Stimulated activated CD4-positive, alpha-beta T cell treated with anti-CD3 and anti-CD28 coated beads, Interleukin-4, amount 100 ng/mL, for 24 hours (primary cell): ENCODE measurements at regions not wholly inside any gene's neighbourhood (a gene's known extent, or its start where the extent isn't known, plus 50 kb on each side); places are given as distances from the start of the nearest gene placed in this dataset.
A peak's percentile ranks its signal among the peaks of the same experiment; 100 is the strongest.
"Not testable (repeated sequence)": the region's sequence is repeated elsewhere in the genome, so short reads cannot be mapped to it uniquely, and the experiment has no call there.

Experiments
- DNase-seq: peaks from one replicate; pipeline ENCODE4 v3.0.0-alpha.2; 2020

DNA sequence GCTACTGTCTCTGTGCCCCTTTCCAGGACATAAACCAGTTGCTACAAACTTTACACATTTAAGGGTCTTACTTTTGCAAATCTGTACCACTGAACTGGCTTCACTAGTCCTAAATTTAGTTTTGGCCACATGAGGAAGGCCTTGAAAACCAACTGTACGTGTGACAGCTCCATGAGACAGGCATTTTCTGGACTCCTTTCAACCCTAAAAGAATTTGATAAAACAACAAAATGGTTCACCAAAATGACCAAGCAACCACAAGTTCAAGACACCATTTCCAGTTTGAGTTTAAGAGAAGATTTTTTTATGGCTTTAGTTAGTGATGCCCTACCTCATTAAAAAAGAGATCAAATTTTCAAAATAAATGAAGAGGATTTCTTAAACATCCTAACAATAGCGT is 246.4 kb downstream of the ZNF674 start:
- no peak for DNase-seq

- DNase-seq, result no peak
Measured at GRCh38 chrX:46295963-46296362, 249.3 kb downstream of the ZNF674 start.

- no peak for DNase-seq
Measured at GRCh38 chrX:46294234-46294633, 251.0 kb downstream of the ZNF674 start.

DNA sequence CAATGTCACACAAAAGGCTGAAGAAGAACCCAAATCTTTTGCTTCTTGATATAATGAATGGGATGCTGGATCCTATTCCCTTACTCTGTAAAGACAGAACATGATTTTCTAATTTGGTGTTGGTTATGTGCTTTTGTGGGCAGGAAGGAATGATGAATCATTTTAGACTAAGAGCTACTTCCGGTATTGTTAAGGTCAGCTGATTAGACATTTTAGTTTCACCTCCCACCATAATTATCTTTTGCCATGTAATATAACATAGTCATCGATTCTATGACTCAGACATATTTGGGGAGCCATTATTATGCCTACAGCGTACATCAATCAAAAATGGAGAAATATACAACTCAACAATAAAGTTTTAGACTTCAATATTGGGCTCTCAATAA is 265.3 kb downstream of the ZNF674 start:
- no peak for DNase-seq

DNA sequence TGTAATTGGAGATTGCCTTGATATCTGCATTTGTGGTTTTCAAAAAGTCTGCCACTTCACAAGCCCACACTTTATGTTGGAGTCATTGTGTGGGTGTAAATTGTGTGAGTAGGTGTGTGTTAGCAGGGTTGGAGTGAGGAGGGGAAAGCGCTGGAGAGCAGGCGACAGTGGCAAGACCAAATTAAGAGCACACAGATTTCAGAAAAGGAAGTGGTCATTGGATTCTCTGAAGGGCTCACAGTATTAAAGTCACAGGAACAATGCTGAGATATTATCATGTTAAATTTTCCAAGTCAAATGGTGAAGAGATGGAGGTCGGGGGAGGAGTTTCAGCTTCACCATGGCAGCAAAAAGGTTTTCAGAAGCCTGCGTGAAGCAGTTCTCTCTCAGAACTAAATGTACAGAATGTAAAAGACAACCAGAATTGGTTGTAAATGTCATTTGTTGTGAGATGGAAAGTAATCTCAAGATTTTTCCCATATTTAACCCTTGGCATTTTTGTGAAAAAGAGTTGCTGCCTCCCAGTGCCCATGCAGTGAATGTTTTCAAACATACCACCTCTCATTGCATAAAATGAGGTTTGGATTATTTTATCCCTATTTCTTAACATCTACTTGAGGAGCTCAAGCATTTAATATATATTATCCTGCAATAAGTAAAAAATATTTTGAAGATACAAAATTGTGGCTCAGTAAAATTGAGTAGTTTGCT is 265.9 kb downstream of the ZNF674 start:
- DNase-seq, result peak; percentile 7

GRCh38 chrX:46278572-46278971 is 266.6 kb downstream of the ZNF674 start:
- DNase-seq, result no peak

DNA sequence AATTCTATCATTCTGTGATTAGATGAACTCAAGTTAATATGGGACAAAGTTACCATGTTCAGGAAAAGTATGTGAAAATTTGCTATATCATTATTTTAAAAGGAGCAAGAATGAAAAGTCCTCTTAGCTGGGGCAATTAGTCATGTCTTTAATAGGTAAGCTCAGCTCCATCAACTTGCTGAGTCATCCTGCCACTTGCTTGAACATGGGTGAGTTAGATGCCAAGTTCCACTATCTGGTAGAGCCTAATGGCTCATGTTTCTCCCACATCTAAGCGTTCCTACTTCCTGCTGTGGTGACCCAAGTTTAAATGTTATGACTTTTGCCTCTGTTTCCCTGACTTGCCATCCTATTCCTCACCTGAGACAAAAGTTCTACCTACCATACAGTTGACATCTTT is 276.8 kb downstream of the ZNF674 start:
- DNase-seq, result peak; percentile 25

- DNase-seq, result no peak
Measured at GRCh38 chrX:46263494-46263893, 281.7 kb downstream of the ZNF674 start.

DNA sequence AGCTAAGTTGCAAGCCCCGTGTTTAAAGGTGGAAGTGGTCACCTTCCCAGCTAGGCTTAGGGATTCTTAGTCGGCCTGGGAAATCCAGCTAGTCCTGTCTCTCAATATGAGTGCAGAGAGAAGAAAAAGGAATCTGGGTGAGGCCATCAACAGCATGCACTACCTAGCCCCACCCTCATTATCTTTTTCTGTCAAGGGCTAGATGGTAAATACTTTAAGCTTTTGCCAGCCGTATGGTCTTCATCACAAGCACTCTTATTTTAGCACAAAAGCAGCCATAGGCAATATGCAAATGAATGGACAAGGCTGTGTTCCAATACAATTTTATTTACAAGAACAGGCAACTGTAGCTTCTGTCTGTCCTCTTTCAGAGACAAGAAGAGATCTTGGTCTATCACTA is 282.9 kb downstream of the ZNF674 start:
- DNase-seq, result no peak

- DNase-seq, result no peak
Measured at GRCh38 chrX:46260499-46260898, 284.7 kb downstream of the ZNF674 start.

GRCh38 chrX:46258356-46258755 is 286.9 kb downstream of the ZNF674 start:
- DNase-seq, result no peak

GRCh38 chrX:46257451-46257879 is 287.8 kb downstream of the ZNF674 start:
- DNase-seq, result no peak

- no peak for DNase-seq
Measured at GRCh38 chrX:46256875-46257274, 288.3 kb downstream of the ZNF674 start.

DNA sequence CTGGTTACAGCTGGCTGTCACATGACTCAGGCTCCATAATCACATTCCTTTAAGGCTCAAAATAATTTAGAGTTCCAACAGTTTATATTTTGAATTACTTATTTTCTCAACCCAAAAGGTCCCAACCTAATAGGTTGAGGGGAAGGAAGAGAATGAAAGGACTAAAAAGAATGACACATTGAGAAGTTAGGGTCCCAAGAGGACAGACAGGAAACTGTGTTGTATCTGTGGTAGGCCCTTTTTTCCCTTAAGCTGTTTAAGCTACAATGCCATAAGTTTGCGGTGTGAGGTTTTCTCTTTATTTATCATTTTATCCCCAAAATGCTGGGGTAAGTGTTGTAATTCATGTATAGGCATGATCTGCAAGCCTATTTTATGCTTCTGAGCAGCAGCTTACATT is 290.2 kb downstream of the ZNF674 start:
- no peak for DNase-seq

DNA sequence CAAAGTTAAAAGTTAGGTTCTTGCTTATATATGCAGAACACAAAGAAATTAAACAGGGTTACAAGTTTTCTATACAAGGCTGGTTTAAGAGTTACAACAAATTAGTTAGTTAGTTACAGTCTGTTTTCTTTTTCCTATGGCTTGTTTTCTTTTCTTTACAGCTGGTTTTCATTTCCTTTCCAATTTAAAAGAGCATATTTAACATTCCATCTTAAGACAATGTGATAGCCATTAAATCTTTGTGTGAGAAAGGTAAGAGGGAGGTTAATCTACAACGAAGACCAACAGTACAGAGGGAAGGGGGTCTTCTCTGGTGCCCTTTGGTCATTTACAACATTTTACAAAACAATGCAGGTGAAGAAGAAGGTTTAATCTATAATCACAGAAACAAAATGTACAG is 290.6 kb downstream of the ZNF674 start:
- DNase-seq, result no peak

- no peak for DNase-seq
Measured at GRCh38 chrX:46251755-46252154, 293.5 kb downstream of the ZNF674 start.

DNA sequence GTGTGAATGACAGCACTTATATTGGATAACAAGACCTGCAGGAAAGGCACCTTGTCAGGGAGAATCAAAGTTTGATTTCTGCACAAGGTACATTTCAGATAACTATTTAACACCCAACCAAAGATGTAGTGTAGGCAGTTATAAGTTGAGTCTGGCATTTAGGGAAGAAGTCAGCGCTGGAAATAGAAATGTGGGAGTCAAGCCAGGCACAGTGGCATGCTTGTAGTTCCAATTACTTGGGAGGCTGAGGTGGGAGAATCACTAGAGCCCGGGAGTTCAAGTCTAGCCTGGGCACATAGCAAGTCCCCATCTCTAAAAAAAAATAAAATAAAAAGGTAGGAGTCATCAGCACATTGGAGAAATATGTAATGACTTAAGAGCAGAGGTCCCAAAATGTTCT is 295.1 kb downstream of the ZNF674 start:
- no peak for DNase-seq

DNA sequence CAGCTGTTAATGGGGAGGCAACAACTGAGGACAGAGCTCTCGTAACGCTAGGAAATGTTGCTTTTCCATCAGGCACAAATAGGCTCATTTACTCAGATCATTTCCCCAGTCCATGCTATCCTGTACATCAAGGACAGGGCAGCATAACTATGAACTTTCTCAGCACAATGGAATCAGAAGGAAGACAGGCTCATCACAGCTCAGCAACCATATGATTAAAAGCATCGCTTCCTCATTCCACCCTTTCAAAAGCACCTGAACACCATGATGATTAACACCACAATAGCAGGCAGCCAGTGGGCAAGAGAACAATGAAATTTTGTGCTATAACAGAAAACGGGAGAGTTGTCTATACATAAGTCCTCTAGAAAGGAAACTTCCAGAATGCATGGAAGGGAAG is 297.8 kb downstream of the ZNF674 start:
- no peak for DNase-seq

GRCh38 chrX:46244451-46244850 is 300.8 kb downstream of the ZNF674 start:
- DNase-seq, result no peak

- DNase-seq, result no peak
Measured at GRCh38 chrX:46236411-46236810, 308.8 kb downstream of the ZNF674 start.

DNA sequence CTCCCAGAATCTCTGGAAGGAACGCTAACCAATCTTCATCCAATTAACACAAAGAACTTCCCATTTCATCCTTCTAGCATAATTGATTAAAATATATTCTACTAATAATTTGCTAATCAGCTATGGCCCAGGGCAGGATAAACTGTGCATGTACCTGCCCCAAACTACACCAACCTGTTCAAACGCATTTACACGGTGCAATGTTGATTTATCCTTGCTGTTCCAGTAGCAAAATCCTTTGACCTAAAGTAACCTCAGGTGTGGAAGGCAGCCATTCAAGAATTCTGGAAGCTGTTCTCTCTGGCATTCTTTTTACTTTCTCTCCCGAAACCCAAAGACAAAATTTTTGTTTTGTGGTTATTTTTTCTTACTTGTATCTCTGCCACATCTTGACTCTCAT is 309.4 kb downstream of the ZNF674 start:
- DNase-seq, result no peak

DNA sequence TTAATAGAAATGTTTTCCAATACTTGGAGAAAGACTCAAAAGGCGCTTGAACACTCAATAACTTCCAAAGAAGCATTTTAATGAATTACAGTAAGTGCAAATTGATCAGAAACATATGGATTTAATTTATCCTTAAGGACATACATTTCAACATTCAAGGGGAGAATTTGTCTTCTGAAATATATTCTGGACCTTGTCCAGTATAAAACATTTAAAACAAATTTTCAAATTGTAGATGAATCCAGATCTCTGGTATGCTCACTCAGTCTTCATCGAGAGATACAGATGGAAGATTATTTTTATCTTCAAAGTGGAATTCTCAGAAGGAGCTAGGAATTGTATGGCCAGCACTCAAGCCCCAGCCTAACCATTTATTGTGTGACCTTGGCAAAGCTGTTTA is 310.4 kb downstream of the ZNF674 start:
- no peak for DNase-seq

DNA sequence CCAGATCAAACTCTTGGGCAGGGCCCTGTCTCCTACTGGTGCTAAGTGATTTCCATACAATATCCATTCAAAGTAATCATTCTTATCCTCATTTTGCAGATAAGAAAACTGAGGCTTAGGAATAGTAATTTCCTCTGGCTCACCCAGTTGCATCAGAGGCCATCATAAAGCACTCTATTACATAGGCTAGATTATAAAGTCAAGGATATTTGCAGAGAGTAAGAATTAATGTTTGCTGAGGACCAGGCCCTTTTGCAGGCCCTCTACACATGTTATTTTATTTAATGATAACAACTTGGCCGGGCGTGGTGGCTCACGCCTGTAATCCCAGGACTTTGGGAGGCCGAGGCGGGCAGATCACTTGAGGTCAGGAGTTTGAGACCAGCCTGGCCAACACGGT is 316.8 kb downstream of the ZNF674 start:
- DNase-seq, result no peak

- no peak for DNase-seq
Measured at GRCh38 chrX:46226422-46226821, 318.8 kb downstream of the ZNF674 start.

GRCh38 chrX:46223499-46223898 is 321.7 kb downstream of the ZNF674 start:
- DNase-seq, result not testable (repeated sequence)

GRCh38 chrX:46220822-46221221 is 324.4 kb downstream of the ZNF674 start:
- no peak for DNase-seq
